MM.1S (cell line): ENCODE measurements at regions not wholly inside any gene's neighbourhood (a gene's known extent, or its start where the extent isn't known, plus 50 kb on each side); places are given as distances from the start of the nearest gene placed in this dataset.
"Not testable (repeated sequence)": the region's sequence is repeated elsewhere in the genome, so short reads cannot be mapped to it uniquely, and the experiment has no call there.

Source experiments
- EZH2 ChIP-seq: fragments of 300-600 bp; sonication (generic); optimal IDR thresholded peaks from 2 replicates; pipeline ENCODE3; 2017; ENCODE audit warnings: low read depth, mild to moderate bottlenecking, antibody characterized with exemption, low read length, mixed read lengths
- EZH2phosphoT487 ChIP-seq: fragments of 300-600 bp; sonication (generic); IDR thresholded peaks from 2 replicates; pipeline ENCODE4 v1.6.1; 2018; ENCODE audit warnings: antibody characterized with exemption, low read length
- TF ChIP-seq, protein P1 (sequence below): fragments of 300-600 bp; sonication (generic); IDR thresholded peaks from 2 replicates; pipeline ENCODE4 v1.5.1; 2016; ENCODE audit warnings: antibody characterized with exemption, low read length, mixed read lengths

DNA sequence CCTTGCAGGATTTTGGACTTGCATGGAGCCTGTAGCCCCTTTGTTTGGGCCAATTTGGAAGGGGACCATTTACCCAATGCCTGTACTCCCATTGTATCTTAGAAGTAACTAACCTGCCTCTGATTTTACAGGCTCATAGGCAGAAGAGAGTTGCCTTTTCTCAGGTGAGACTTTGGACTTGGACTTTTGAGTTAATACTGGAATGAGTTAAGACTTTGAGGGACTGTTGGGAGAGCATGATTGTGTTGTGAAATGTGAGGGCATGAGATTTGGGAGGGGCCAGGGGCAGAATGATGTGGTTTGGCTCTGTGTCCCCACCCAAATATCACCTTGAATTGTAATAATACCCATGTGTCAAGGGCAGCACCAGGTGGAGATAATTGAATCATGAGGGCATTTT lies 60.1 kb upstream of the ENPP6 start:
- TF ChIP-seq, protein P1, sequence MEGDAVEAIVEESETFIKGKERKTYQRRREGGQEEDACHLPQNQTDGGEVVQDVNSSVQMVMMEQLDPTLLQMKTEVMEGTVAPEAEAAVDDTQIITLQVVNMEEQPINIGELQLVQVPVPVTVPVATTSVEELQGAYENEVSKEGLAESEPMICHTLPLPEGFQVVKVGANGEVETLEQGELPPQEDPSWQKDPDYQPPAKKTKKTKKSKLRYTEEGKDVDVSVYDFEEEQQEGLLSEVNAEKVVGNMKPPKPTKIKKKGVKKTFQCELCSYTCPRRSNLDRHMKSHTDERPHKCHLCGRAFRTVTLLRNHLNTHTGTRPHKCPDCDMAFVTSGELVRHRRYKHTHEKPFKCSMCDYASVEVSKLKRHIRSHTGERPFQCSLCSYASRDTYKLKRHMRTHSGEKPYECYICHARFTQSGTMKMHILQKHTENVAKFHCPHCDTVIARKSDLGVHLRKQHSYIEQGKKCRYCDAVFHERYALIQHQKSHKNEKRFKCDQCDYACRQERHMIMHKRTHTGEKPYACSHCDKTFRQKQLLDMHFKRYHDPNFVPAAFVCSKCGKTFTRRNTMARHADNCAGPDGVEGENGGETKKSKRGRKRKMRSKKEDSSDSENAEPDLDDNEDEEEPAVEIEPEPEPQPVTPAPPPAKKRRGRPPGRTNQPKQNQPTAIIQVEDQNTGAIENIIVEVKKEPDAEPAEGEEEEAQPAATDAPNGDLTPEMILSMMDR = not testable (repeated sequence)
- TF ChIP-seq EZH2, EZH2phosphoT487: not testable (repeated sequence)
